Adipocyte (in vitro differentiated cells): ENCODE measurements at regions not wholly inside any gene's neighbourhood (a gene's known extent, or its start where the extent isn't known, plus 50 kb on each side); places are given as distances from the start of the nearest gene placed in this dataset.

Experiments used
- DNase-seq: peaks from one replicate; pipeline ENCODE4 v3.0.0-alpha.2; 2015; ENCODE audit warnings: low read depth
- H3K27me3 ChIP-seq: replicated peaks from 2 replicates; pipeline ENCODE4 v1.7.0; 2013; ENCODE audit warnings: mild to moderate bottlenecking, low read length, moderate library complexity; ENCODE audit not compliant: control insufficient read depth, insufficient read depth
- H3K36me3 ChIP-seq: 2 replicates; pipeline ENCODE4 v1.7.0; 2013; ENCODE audit warnings: low read length, mild to moderate bottlenecking, moderate library complexity; ENCODE audit not compliant: control insufficient read depth, insufficient read depth, severe bottlenecking
- H3K4me1 ChIP-seq: 2 replicates; pipeline ENCODE4 v1.7.0; 2013; ENCODE audit warnings: mild to moderate bottlenecking, low read length, moderate library complexity; ENCODE audit not compliant: control insufficient read depth, insufficient read depth
- H3K4me3 ChIP-seq: 2 replicates; pipeline ENCODE4 v1.7.0; 2013; ENCODE audit warnings: mild to moderate bottlenecking, low read length, moderate library complexity
- H3K9ac ChIP-seq: 2 replicates; pipeline ENCODE4 v1.7.0; 2013; ENCODE audit warnings: mild to moderate bottlenecking, low read length, moderate library complexity
- H3K9me3 ChIP-seq: 2 replicates; pipeline ENCODE4 v1.7.0; 2013; ENCODE audit warnings: mild to moderate bottlenecking, low read length, moderate library complexity; ENCODE audit not compliant: control insufficient read depth

DNA sequence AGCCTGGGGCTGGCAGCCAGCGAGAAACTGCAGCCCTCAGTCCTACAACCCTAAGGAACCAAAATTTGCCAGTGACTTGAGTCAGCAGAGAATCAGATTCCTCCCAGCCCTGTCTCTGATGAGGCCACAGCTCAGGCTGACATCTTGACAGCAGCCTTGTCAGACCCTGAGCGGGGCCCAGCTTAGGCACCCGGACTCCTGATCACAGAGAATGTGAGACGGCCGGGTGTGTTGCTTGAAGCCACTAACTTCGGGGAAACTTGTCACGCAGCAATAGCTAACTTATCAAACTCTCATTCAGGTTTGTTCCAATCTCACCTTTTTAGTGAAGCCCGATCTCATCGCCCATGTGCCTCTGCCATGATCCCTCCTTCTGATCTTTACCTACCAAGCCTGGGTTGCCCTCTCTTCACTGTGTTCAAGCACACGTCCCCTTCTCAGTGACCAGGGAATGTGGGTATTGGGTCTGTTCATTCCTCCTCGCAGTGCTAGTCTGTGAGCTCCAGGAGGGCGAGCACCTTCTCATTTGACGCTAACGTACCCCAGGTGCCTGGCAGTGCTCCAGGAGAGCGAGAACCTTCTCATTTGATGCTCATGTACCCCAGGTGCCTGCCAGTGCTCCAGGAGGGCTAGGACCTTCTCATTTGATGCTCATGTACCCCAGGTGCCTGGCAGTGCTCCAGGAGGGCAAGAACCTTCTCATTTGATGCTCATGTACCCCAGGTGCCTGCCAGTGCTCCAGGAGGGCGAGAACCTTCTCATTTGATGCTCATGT, 280.7 kb downstream of the BRD1 start:
- Histone ChIP-seq H3K4me1 (no peaks in the 10 kb centered on the region), H3K36me3 (no peaks in the 10 kb centered on the region), H3K9ac (no peak overlapping the region), H3K9me3 (peaks cover 10% of the 10 kb centered on the region), H3K4me3 (no peak overlapping the region), H3K27me3 (no peaks in the 10 kb centered on the region)
- no peak for DNase-seq

DNA sequence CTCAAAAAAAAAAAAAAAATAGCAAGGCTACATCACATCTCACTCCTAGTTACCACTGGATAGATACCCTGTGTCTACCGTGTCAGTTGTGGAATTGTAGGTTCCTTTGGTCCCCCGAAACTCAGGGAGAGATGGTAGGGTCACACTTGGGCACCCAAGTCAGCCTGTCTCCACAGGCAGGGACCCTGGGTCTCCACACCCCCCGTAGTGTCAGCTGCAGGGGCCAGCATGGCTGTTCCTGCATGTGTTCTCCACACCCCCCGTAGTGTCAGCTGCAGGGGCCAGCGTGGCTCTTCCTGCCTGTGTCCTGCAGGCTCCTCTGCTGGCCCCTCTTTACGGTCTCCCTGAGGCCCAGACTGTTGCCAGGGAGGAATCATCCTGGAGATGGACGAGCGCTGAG, 282.1 kb downstream of the BRD1 start:
- Histone ChIP-seq H3K9ac (no peak overlapping the region), H3K9me3 (peaks cover 5% of the 10 kb centered on the region), H3K27me3 (no peaks in the 10 kb centered on the region), H3K4me3 (no peak overlapping the region), H3K4me1 (no peaks in the 10 kb centered on the region), H3K36me3 (no peaks in the 10 kb centered on the region)
- DNase-seq, result no peak

GRCh38 chr22:49544286-49544685, 283.4 kb downstream of the BRD1 start:
- Histone ChIP-seq H3K9ac (no peak overlapping the region), H3K9me3 (no peaks in the 10 kb centered on the region), H3K36me3 (no peaks in the 10 kb centered on the region), H3K27me3 (no peaks in the 10 kb centered on the region), H3K4me1 (no peaks in the 10 kb centered on the region), H3K4me3 (no peak overlapping the region)
- no peak for DNase-seq

- H3K9ac ChIP-seq, result no peak overlapping the region
- H3K9me3 ChIP-seq, result no peaks in the 10 kb centered on the region
- no peaks in the 10 kb centered on the region for H3K36me3 ChIP-seq
- H3K4me3 ChIP-seq, result no peak overlapping the region
- H3K27me3 ChIP-seq, result no peaks in the 10 kb centered on the region
- no peaks in the 10 kb centered on the region for H3K4me1 ChIP-seq
- DNase-seq, result no peak
Observed at GRCh38 chr22:49543876-49544275, 283.8 kb downstream of the BRD1 start.

GRCh38 chr22:49541693-49542230, 285.9 kb downstream of the BRD1 start:
- no peak overlapping the region for H3K4me3 ChIP-seq
- no peaks in the 10 kb centered on the region for H3K4me1 ChIP-seq
- no peaks in the 10 kb centered on the region for H3K36me3 ChIP-seq
- H3K9me3 ChIP-seq, result no peaks in the 10 kb centered on the region
- no peak for DNase-seq
- H3K9ac ChIP-seq, result no peak overlapping the region
- no peaks in the 10 kb centered on the region for H3K27me3 ChIP-seq

GRCh38 chr22:49540913-49541692, 286.6 kb downstream of the BRD1 start:
- Histone ChIP-seq H3K4me1 (no peaks in the 10 kb centered on the region), H3K4me3 (no peak overlapping the region), H3K9ac (no peak overlapping the region), H3K9me3 (no peaks in the 10 kb centered on the region), H3K27me3 (no peaks in the 10 kb centered on the region), H3K36me3 (no peaks in the 10 kb centered on the region)
- no peak for DNase-seq

DNA sequence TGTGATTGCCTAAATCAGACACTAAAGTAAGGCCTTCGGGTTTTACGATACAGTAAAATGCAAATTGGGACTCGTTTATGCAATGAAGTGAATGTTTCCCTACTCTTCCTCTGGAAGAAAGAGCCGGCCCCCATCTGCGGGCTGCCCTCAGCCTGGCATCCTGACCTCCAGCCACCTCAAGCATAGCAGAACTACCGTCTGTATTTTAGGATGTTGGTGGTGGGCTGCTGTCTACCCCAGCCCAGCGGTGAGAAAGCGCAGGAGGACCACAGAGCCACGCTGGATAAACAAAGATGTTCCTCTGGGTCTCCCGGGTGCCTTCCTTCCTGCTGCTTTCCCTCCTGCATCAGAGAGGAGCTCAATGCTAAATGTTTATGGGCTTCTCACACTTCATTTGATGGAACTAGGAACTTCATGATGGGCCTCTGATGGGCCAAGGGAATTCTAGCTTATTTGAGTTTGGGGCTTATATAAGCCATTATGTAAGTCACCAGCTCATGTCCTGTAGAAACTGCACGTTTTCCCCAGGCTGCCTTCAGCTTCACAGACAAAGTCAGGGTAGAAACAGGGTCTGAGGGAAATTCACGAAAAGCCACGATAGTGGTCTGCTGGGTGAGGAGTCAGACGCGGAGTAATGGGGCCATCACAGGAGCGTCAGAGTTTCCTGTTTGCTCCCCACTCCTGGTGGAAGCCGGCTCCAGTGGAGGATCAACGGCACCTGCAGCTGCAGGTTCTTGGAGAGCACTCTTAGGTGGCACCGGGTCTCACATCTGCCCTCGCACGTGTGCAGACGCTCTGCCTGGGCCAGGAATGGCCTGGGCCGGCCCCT, 287.4 kb downstream of the BRD1 start:
- Histone ChIP-seq H3K9me3 (no peaks in the 10 kb centered on the region), H3K4me1 (no peaks in the 10 kb centered on the region), H3K27me3 (peaks cover 1% of the 10 kb centered on the region), H3K9ac (no peak overlapping the region), H3K36me3 (no peaks in the 10 kb centered on the region), H3K4me3 (no peak overlapping the region)
- DNase-seq, result no peak

DNA sequence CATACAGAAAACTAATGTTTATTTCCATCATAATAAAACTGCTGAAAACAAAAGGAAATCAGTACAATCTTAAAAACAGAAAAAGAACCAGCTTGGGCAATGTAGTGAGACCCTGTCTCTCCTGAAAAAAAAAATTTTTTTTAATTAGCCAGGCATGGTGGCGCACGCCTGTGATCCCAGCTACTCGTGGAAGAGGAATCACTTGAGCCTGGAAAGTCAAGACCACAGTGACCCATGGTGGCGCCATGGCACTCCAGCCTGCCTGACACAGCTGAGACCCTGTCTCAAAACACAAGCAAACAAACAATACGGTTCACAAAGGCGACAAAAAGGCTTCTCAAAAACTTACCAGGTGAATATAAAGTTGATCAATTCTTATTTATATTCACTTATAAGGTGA, 289.7 kb downstream of the BRD1 start:
- Histone ChIP-seq H3K9ac (no peak overlapping the region), H3K4me1 (no peaks in the 10 kb centered on the region), H3K4me3 (no peak overlapping the region), H3K27me3 (peaks cover 2% of the 10 kb centered on the region), H3K9me3 (no peaks in the 10 kb centered on the region), H3K36me3 (no peaks in the 10 kb centered on the region)
- no peak for DNase-seq

DNA sequence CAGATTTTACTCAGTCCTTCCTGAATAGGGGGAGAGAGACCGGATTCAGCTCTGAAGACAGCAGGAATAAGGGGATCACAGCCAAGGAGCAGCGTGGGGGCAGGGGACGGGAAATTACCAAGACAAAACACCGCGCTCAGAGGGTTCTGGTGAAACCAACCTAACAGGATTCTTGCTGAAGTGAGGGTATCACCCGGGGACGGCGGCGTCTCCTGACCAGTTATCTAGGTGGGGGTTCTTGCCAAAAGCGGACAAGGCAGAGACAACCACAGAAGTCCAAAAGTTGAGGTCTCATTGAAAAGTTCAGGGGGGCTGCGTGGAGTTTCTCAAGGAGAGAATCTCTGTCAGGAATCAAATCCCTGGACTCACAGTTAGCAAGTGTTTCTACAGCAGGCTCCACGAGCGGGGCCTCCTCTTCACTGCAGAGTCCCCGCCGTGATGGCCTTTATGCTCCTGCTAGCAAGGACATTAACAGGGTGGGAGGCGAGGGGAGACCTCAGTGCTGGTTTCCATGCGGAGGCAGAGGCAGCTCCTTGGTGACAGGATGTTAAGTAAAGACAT, 291.0 kb downstream of the BRD1 start:
- Histone ChIP-seq H3K9me3 (no peaks in the 10 kb centered on the region), H3K9ac (no peak overlapping the region), H3K4me3 (no peak overlapping the region), H3K27me3 (peaks cover 2% of the 10 kb centered on the region), H3K4me1 (no peaks in the 10 kb centered on the region), H3K36me3 (no peaks in the 10 kb centered on the region)
- DNase-seq, result no peak

DNA sequence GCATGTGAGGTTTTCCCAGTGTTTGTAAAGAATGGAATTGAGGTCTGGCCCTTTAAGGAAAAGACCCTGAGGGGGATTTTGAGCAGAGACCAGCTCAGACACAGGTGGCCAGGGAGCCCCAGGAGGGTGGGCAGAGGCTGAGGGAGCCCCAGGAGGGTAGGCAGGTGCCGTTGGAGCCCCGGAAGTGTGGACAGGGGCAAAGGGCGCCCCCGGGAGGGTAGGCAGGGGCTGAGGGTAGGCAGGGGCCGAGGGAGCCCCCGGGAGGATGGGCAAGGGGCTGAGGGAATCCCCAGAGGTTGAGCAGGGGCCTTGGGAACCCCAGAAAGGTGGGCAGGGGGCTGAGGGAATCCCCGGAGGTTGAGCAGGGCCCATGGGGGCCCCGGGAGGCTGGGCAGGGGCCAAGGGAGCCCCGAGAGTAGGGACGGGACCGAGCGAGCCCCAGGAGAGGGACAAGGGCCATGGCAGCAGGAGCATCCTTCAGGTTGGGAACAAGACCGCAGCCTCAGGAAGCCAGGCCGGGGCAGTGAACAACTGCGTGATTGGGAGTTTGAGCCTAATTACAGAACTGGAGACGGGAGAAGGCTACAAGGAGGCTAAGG, 292.0 kb downstream of the BRD1 start:
- DNase-seq, result no peak
- no peaks in the 10 kb centered on the region for H3K36me3 ChIP-seq
- no peak overlapping the region for H3K9ac ChIP-seq
- no peak overlapping the region for H3K4me3 ChIP-seq
- H3K4me1 ChIP-seq, result no peaks in the 10 kb centered on the region
- no peaks in the 10 kb centered on the region for H3K9me3 ChIP-seq
- H3K27me3 ChIP-seq, result peaks cover 2% of the 10 kb centered on the region
